ENCODE measurements at regions not wholly inside any gene's neighbourhood (a gene's known extent, or its start where the extent isn't known, plus 50 kb on each side); places are given as distances from the start of the nearest gene placed in this dataset.
"Not testable (repeated sequence)": the region's sequence is repeated elsewhere in the genome, so short reads cannot be mapped to it uniquely, and the experiment has no call there.

DNA sequence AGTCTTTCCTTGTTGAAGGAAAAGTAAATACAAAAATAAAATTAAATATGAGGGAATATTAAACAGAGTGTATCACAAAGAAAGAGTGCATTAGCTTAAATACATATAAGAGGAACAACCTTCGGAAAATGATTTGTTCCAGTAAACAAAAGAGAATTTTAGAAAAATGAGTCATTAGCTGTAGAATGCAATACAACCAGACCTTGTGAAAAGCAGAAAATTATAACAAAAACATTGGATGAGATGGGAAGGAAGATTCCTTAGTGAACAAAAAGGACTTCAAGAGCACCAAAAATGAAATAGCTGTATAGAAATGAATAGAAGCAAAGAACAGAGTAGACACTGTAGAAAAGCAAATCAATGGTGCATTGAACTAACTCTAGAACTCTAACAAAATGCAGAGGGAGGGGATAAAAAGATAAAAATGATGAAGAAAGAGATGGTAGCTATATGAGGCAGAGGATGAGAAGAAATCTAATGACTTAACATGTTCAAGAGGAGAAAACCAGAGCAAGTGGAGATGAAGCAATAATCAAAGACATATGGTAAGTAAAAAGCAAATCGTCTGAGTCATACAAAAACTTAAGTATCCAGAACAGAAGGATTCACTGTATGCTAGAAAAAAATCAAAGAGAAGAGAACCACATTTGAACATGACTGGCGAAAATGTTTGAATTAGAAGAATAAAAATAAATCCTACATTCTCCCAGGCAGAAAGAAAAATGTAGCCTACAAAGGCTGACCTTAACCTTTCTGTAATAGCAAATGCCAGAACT is 190.5 kb downstream of the TMEM26 start:
- FAIRE-seq (no peak), DNase-seq (ENCODE audit: low read depth) (peak; percentile 9)
- no peak overlapping the region for H3K4me3 ChIP-seq (ENCODE audit: low read depth, low read length)
- TF ChIP-seq, protein P1, sequence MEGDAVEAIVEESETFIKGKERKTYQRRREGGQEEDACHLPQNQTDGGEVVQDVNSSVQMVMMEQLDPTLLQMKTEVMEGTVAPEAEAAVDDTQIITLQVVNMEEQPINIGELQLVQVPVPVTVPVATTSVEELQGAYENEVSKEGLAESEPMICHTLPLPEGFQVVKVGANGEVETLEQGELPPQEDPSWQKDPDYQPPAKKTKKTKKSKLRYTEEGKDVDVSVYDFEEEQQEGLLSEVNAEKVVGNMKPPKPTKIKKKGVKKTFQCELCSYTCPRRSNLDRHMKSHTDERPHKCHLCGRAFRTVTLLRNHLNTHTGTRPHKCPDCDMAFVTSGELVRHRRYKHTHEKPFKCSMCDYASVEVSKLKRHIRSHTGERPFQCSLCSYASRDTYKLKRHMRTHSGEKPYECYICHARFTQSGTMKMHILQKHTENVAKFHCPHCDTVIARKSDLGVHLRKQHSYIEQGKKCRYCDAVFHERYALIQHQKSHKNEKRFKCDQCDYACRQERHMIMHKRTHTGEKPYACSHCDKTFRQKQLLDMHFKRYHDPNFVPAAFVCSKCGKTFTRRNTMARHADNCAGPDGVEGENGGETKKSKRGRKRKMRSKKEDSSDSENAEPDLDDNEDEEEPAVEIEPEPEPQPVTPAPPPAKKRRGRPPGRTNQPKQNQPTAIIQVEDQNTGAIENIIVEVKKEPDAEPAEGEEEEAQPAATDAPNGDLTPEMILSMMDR (IDR thresholded peaks at IDR 0.05; ENCODE audit: insufficient read depth, low read length, severe bottlenecking), result no peak
- H3K27me3 ChIP-seq (ENCODE audit: control insufficient read depth, insufficient read depth, low read length), result no peaks in the 10 kb centered on the region
- no peaks in the 10 kb centered on the region for H3K36me3 ChIP-seq (ENCODE audit: control insufficient read depth, insufficient read depth, low read length)

DNA sequence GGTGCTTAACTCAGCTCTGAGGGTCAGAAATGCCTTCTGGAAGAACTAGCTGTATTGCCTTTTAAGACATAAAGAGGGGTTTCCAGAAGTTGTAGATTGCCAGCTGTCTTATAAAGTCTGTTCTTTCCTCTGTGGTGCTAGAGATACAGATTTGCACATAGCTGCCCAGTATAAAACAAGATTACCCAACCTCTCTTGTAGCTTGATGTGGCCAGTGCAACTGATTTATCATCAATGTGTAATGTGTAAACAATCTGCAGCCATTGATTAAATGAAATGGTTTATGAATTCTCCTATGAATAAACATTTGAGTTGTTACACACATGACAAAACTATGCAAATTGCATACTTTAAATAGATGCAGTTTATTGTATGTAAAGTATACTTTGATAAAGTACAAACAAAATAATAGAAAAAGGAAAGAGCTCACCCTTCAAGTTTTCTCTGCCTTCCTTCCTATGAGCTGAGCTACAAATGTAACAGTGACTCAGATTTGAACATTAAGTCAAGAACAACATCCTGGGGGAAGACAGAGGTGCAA is 195.2 kb downstream of the TMEM26 start:
- FAIRE-seq (no peak), DNase-seq (ENCODE audit: low read depth) (peak; percentile 46)
- H3K36me3 ChIP-seq (ENCODE audit: control insufficient read depth, insufficient read depth, low read length), result no peaks in the 10 kb centered on the region
- no peaks in the 10 kb centered on the region for H3K27me3 ChIP-seq (ENCODE audit: control insufficient read depth, insufficient read depth, low read length)
- H3K4me3 ChIP-seq (ENCODE audit: low read depth, low read length), result no peak overlapping the region
- TF ChIP-seq, protein P1 (IDR thresholded peaks at IDR 0.05; ENCODE audit: insufficient read depth, low read length, severe bottlenecking), result no peak

DNA sequence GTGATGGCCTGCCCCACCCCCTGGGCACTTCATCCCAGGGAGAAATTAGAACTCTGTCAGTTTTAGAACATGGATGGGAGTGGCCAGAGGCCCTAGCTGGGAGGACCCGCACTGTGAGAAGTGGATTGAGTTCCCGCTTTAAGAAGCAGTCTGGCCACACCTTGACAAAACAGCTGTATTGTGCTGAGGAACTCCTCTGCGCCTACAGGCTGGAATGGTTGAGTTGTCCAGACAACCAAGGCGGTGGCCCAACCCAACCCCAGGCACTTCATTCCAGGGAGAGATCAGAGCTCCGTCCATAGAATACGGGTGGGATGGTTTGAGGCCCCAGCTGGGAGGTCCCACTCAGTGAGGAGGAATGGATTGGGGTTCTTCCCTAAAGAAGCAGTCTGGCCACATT is 196.0 kb downstream of the TMEM26 start:
- Histone ChIP-seq H3K4me3 (ENCODE audit: low read depth, low read length) (no peak overlapping the region), H3K36me3 (ENCODE audit: control insufficient read depth, insufficient read depth, low read length) (no peaks in the 10 kb centered on the region), H3K27me3 (ENCODE audit: control insufficient read depth, insufficient read depth, low read length) (no peaks in the 10 kb centered on the region)
- DNase-seq (ENCODE audit: low read depth) (no peak), FAIRE-seq (no peak)
- TF ChIP-seq, protein P1 (IDR thresholded peaks at IDR 0.05; ENCODE audit: insufficient read depth, low read length, severe bottlenecking), result no peak

DNA sequence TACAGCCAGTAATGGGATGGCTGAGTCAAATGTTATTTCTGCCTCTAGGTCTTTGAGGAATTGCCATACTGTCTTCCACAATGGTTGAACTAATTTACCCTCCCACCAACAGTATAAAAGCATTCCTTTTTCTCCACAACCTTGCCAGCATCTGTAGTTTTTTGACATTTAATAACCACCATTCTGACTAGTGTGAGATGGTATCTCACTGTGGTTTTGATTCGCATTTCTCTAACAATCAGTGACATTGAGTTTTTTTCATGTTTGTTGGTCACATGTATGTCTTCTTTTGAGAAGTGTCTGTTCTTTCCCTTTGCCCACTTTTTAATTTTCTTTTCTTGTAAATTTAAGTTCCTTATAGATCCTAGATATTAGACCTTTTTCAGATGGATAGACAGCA is 200.9 kb downstream of the TMEM26 start:
- H3K27me3 ChIP-seq (ENCODE audit: control insufficient read depth, insufficient read depth, low read length); H3K4me3 ChIP-seq (ENCODE audit: low read depth, low read length); H3K36me3 ChIP-seq (ENCODE audit: control insufficient read depth, insufficient read depth, low read length); DNase-seq (ENCODE audit: low read depth); FAIRE-seq: not testable (repeated sequence)

DNA sequence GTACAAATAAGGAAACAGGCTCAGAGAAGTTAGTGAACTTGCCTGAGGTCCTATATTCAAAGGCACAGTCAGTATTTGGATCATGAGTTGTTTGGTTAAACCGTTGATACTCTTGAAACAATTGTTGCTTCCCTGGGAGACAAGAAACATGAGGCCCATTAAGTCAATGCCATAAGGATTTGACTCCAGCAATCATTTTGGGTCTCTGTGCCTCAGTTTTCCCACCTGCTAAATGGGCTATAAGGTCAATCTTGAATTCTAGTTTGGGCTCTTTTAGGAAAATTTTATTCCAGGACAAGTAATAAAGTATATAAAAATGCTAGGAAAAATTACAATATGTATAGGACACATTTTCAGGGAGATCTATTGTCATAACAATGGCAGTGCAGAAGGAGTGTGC is 202.1 kb downstream of the TMEM26 start:
- H3K4me3 ChIP-seq (ENCODE audit: low read depth, low read length), result no peak overlapping the region
- TF ChIP-seq, protein P1 (IDR thresholded peaks at IDR 0.05; ENCODE audit: insufficient read depth, low read length, severe bottlenecking), result no peak
- FAIRE-seq (no peak), DNase-seq (ENCODE audit: low read depth) (no peak)
- no peaks in the 10 kb centered on the region for H3K27me3 ChIP-seq (ENCODE audit: control insufficient read depth, insufficient read depth, low read length)
- no peaks in the 10 kb centered on the region for H3K36me3 ChIP-seq (ENCODE audit: control insufficient read depth, insufficient read depth, low read length)

DNA sequence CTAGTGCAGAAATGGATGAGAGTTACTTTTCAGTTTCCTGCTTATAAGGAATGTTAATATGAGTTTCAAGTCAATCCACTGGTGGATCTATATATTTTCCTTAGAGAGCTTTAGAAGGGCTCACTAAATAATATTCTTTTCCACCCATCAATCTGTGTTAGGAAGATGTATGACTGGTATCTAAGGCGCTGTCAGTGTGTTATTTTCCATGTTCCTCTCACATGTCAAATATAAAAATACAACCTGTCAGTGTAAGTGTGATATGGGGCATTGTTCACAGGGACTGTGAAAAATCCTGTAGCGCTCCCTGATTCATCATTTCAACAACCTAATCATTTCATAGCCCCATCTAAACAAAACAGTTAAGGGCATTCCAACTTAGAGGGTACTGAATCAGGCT is 203.1 kb downstream of the TMEM26 start:
- Histone ChIP-seq H3K27me3 (ENCODE audit: control insufficient read depth, insufficient read depth, low read length) (no peaks in the 10 kb centered on the region), H3K36me3 (ENCODE audit: control insufficient read depth, insufficient read depth, low read length) (no peaks in the 10 kb centered on the region), H3K4me3 (ENCODE audit: low read depth, low read length) (no peak overlapping the region)
- TF ChIP-seq, protein P1 (IDR thresholded peaks at IDR 0.05; ENCODE audit: insufficient read depth, low read length, severe bottlenecking), result no peak
- no peak for DNase-seq (ENCODE audit: low read depth)
- FAIRE-seq, result no peak

All from bronchial epithelial cell (primary cell).